Tibial nerve (tissue), 4 donors: ENCODE measurements at regions not wholly inside any gene's neighbourhood (a gene's known extent, or its start where the extent isn't known, plus 50 kb on each side); places are given as distances from the start of the nearest gene placed in this dataset.

Source experiments
- DNase-seq, 2 donors: peaks; one replicate each; pipeline ENCODE4 v3.0.0-alpha.2; 2019; ENCODE audit warnings: low spot score in 2 of 2
- H3K27ac ChIP-seq, 4 donors: fragments of 200-600 bp; sonication (generic) in 3 of 4; one replicate each; pipeline ENCODE4 v1.5.1; 2017 to 2019; ENCODE audit warnings: mild to moderate bottlenecking in 1 of 4
- H3K27me3 ChIP-seq, 2 donors: fragments of 200-600 bp; sonication (generic) in 1 of 2; one replicate each; pipeline versions ENCODE4 v1.5.1 to v1.6.0; 2017 to 2019
- H3K36me3 ChIP-seq, 3 donors: fragments of 200-600 bp; sonication (generic); one replicate each; pipeline ENCODE4 v1.5.1; 2018 to 2019
- H3K4me1 ChIP-seq, 4 donors: fragments of 200-600 bp; sonication (generic) in 3 of 4; one replicate each; pipeline ENCODE4 v1.5.1; 2017 to 2019
- H3K4me3 ChIP-seq, 4 donors: fragments of 200-600 bp; sonication (generic) in 3 of 4; one replicate each; pipeline ENCODE4 v1.5.1; 2017 to 2019; ENCODE audit warnings: mild to moderate bottlenecking in 1 of 4, moderate library complexity in 1 of 4
- H3K9me3 ChIP-seq, 4 donors: fragments of 200-600 bp; sonication (generic) in 3 of 4; one replicate each; pipeline ENCODE4 v1.5.1; 2017 to 2019
- CTCF ChIP-seq, 5 experiments: fragments of 200-600 bp in 3 of 5; fragments of 450-650 bp in 2 of 5; sonication (generic) in 3 of 5; IDR thresholded peaks; one replicate each; pipeline ENCODE4 v1.5.1; 2016 to 2019; ENCODE audit warnings: antibody characterized with exemption in 5 of 5, mild to moderate bottlenecking in 3 of 5, moderate library complexity in 2 of 5
- EP300 ChIP-seq, 2 donors: sonication (generic); formaldehyde crosslinking; IDR thresholded peaks; one replicate each; pipeline ENCODE4 v1.6.1; 2017; ENCODE audit warnings: antibody characterized with exemption in 2 of 2, mild to moderate bottlenecking in 1 of 2
- POLR2A ChIP-seq, 2 donors: fragments of 450-650 bp; IDR thresholded peaks; one replicate each; pipeline ENCODE4 v1.6.1; 2017; ENCODE audit warnings: antibody characterized with exemption in 2 of 2, mild to moderate bottlenecking in 2 of 2, moderate library complexity in 2 of 2
- WGBS, 2 donors: methylation state at CpG; one replicate each; pipeline ENCODE4 v1.1.5; 2018; 5-methylcytosine and 5-hydroxymethylcytosine counted together

- no peak for DNase-seq
- H3K27ac ChIP-seq, result no peak overlapping the region
- H3K4me1 ChIP-seq, result peaks cover 0 to 7% (median 0%) of the 10 kb centered on the region in 4 donors
- TF ChIP-seq CTCF (IDR thresholded peaks at IDR 0.05), result no peak
- no peak for TF ChIP-seq EP300 (IDR thresholded peaks at IDR 0.05)
- no peak for TF ChIP-seq POLR2A (IDR thresholded peaks at IDR 0.05)
- H3K4me3 ChIP-seq, result no peak overlapping the region
- 80 to 86% methylated on average over 3 of the region's 3 CpGs for WGBS, 2 donors
- no peaks in the 10 kb centered on the region for H3K9me3 ChIP-seq
- no peaks in the 10 kb centered on the region for H3K27me3 ChIP-seq
- no peaks in the 10 kb centered on the region for H3K36me3 ChIP-seq
Measured at GRCh38 chr11:127108838-127109237, 108.3 kb upstream of the KIRREL3 start.

GRCh38 chr11:127106938-127107337 lies 106.4 kb upstream of the KIRREL3 start:
- H3K9me3 ChIP-seq, result no peaks in the 10 kb centered on the region
- 92 to 100% methylated on average over 2 of the region's 2 CpGs for WGBS, 2 donors
- no peaks in the 10 kb centered on the region for H3K36me3 ChIP-seq
- no peak for TF ChIP-seq POLR2A (IDR thresholded peaks at IDR 0.05)
- TF ChIP-seq EP300 (IDR thresholded peaks at IDR 0.05), result no peak
- TF ChIP-seq CTCF (IDR thresholded peaks at IDR 0.05), result no peak
- H3K4me3 ChIP-seq, result no peak overlapping the region
- no peak overlapping the region for H3K27ac ChIP-seq
- H3K4me1 ChIP-seq, result peaks cover 0 to 7% (median 0%) of the 10 kb centered on the region in 4 donors
- no peak for DNase-seq
- no peaks in the 10 kb centered on the region for H3K27me3 ChIP-seq

- TF ChIP-seq POLR2A (IDR thresholded peaks at IDR 0.05), result no peak
- TF ChIP-seq EP300 (IDR thresholded peaks at IDR 0.05), result no peak
- no peak for TF ChIP-seq CTCF (IDR thresholded peaks at IDR 0.05)
- peaks cover 0 to 4% (median 0%) of the 10 kb centered on the region in 4 donors for H3K4me1 ChIP-seq
- no peaks in the 10 kb centered on the region for H3K36me3 ChIP-seq
- H3K4me3 ChIP-seq, result no peak overlapping the region
- no peaks in the 10 kb centered on the region for H3K27me3 ChIP-seq
- no peak for DNase-seq
- H3K27ac ChIP-seq, result no peak overlapping the region
- H3K9me3 ChIP-seq, result no peaks in the 10 kb centered on the region
- 59 to 63% methylated on average over 15 of the region's 15 CpGs for WGBS, 2 donors
Measured at GRCh38 chr11:127105593-127106541, 105.3 kb upstream of the KIRREL3 start.

- Histone ChIP-seq H3K27me3 (no peaks in the 10 kb centered on the region), H3K27ac (no peak overlapping the region), H3K9me3 (no peaks in the 10 kb centered on the region), H3K4me3 (no peak overlapping the region), H3K4me1 (no peaks in the 10 kb centered on the region), H3K36me3 (no peaks in the 10 kb centered on the region)
- no peak for TF ChIP-seq POLR2A (IDR thresholded peaks at IDR 0.05)
- TF ChIP-seq EP300 (IDR thresholded peaks at IDR 0.05), result no peak
- DNase-seq, result no peak
- WGBS, 2 donors, result 48 to 53% methylated on average over 9 of the region's 9 CpGs
Measured at GRCh38 chr11:127103586-127104388, 103.2 kb upstream of the KIRREL3 start.

- Histone ChIP-seq H3K9me3 (no peaks in the 10 kb centered on the region), H3K4me1 (no peaks in the 10 kb centered on the region), H3K36me3 (no peaks in the 10 kb centered on the region), H3K4me3 (no peak overlapping the region), H3K27ac (no peak overlapping the region), H3K27me3 (no peaks in the 10 kb centered on the region)
- 23 to 32% methylated on average over 1 of the region's 1 CpG for WGBS, 2 donors
- DNase-seq, result no peak
- no peak for TF ChIP-seq CTCF (IDR thresholded peaks at IDR 0.05)
- TF ChIP-seq POLR2A (IDR thresholded peaks at IDR 0.05), result no peak
- no peak for TF ChIP-seq EP300 (IDR thresholded peaks at IDR 0.05)
Measured at GRCh38 chr11:127098684-127099083, 98.1 kb upstream of the KIRREL3 start.
